ENCODE measurements at regions not wholly inside any gene's neighbourhood (a gene's known extent, or its start where the extent isn't known, plus 50 kb on each side); places are given as distances from the start of the nearest gene placed in this dataset.
A peak's percentile ranks its signal among the peaks of the same experiment; 100 is the strongest.

DNA sequence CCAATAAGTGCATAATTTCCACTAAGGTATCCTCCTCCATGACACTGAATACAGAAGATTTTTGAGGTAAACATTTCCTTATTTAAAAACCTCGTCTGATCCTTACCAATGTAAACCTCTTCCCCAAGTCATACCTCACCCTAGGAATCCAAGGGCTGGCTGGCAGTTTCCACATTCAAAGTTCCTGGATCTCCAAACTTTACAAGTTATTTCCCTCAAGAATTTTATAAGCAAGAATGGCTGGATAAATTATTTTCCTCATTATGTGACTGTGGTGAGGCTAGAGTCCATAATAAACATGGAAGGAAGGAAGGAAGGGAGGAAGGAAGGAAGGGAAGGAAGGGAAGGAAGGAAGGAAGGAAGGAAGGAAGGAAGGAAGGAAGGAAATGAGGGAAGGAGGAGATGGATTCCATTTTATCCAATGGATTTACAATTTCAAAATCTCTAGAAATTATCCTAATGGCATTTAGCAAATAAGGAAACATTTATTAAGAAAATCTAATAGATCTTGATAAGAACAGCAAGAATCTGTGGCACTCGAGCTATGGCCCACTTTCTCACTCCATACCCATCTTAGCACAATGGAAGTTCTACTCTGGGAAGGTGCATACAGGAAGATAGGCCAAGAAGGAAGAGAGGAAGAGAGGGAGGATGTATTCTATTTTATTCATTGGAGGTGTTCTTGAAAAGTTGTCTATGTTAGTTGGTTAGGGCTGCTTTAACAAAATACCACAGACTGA is 477.8 kb upstream of the TMPO start:
- Histone ChIP-seq H3K36me3 (no peaks in the 10 kb centered on the region), H3K27me3 (no peaks in the 10 kb centered on the region), H3K4me1 (no peaks in the 10 kb centered on the region), H3K27ac (no peak overlapping the region), H3K4me3 (no peak overlapping the region), H3K9me3 (peaks cover 0 to 13% (median 0%) of the 10 kb centered on the region in 4 donors)
- no peak for DNase-seq
- intact Hi-C loops (cut with DNase I; ENCODE audit: low total_unique reads) = no loop called here
- TF ChIP-seq POLR2A (IDR thresholded peaks at IDR 0.05) (no peak), EP300 (IDR thresholded peaks at IDR 0.05) (no peak), POLR2AphosphoS5 (IDR thresholded peaks at IDR 0.05) (no peak)
- 34 to 57% (median 46%) methylated on average over 2 of the region's 2 CpGs for WGBS, 5 donors

DNA sequence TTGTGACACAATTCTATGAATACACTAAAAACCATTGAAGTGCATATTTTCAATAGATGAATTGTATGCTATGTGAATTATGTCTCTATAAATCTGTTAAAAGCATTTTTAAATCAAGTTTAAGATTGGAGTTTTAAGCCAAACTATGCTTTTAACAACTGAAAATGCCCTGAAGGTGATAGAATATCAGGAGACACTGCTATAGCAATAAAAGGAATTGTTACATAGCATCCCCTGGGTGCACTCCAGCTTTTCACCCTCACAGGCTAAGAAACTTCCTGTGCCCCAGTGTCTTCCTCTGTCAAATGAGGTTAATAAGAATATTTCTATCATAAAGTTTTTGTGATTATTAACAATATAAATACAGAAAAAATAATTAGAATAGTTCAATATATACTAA is 472.7 kb upstream of the TMPO start:
- Histone ChIP-seq H3K27ac (no peak overlapping the region), H3K36me3 (no peaks in the 10 kb centered on the region), H3K4me3 (no peak overlapping the region), H3K9me3 (peaks cover 0 to 13% (median 0%) of the 10 kb centered on the region in 4 donors), H3K27me3 (no peaks in the 10 kb centered on the region), H3K4me1 (no peaks in the 10 kb centered on the region)
- no peak for DNase-seq
- intact Hi-C loops (cut with DNase I; ENCODE audit: low total_unique reads) = no loop called here
- no peak for TF ChIP-seq EP300 (IDR thresholded peaks at IDR 0.05)

DNA sequence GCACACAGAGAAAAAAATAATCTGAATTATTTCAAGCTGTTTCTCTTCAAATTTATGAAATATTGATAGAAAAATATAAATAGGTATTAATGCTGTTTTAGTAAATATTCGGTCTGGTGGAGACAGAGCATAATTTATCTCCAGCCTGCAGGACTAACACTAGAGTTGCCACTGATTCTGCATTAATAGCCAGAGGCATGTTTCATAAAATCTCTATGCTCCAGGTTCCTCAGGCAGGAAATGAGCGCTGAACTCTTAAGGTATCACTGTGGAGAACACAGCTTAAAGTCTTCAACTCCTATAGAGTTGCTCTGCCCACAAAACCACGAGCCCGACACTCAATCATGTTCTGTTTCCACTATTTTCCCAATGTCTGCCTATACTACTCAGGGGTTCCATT is 470.0 kb upstream of the TMPO start:
- Histone ChIP-seq H3K27ac (no peak overlapping the region), H3K9me3 (peaks cover 0 to 8% (median 0%) of the 10 kb centered on the region in 4 donors), H3K4me1 (no peaks in the 10 kb centered on the region), H3K36me3 (no peaks in the 10 kb centered on the region), H3K27me3 (no peaks in the 10 kb centered on the region), H3K4me3 (no peak overlapping the region)
- DNase-seq = no peak
- WGBS, 5 donors = 61 to 73% (median 70%) methylated on average over 4 of the region's 4 CpGs
- intact Hi-C loops (cut with DNase I; ENCODE audit: low total_unique reads) = no loop called here
- TF ChIP-seq POLR2AphosphoS5 (IDR thresholded peaks at IDR 0.05) = no peak
- TF ChIP-seq POLR2A (IDR thresholded peaks at IDR 0.05) = no peak
- TF ChIP-seq, protein P1, sequence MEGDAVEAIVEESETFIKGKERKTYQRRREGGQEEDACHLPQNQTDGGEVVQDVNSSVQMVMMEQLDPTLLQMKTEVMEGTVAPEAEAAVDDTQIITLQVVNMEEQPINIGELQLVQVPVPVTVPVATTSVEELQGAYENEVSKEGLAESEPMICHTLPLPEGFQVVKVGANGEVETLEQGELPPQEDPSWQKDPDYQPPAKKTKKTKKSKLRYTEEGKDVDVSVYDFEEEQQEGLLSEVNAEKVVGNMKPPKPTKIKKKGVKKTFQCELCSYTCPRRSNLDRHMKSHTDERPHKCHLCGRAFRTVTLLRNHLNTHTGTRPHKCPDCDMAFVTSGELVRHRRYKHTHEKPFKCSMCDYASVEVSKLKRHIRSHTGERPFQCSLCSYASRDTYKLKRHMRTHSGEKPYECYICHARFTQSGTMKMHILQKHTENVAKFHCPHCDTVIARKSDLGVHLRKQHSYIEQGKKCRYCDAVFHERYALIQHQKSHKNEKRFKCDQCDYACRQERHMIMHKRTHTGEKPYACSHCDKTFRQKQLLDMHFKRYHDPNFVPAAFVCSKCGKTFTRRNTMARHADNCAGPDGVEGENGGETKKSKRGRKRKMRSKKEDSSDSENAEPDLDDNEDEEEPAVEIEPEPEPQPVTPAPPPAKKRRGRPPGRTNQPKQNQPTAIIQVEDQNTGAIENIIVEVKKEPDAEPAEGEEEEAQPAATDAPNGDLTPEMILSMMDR (IDR thresholded peaks at IDR 0.05) = no peak
- TF ChIP-seq EP300 (IDR thresholded peaks at IDR 0.05) = no peak

DNA sequence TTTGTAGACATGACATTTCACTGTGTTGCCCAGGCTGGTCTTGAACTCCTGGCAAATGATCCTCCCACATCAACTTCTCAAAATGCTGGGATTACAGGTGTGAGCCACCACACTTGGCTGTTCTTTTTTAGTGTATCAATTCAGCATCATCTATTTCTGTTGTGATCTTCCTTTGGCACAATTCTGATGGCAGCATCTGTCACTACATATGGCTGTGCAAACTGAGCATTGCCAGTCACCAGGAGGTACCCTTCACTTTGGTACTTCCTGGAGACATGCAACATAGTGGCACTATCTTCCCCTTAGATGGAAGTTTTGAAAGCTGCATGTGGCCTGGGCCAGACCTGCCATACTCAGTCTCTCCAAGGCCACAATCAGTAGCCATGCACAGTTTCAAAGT is 467.1 kb upstream of the TMPO start:
- H3K27me3 ChIP-seq = no peaks in the 10 kb centered on the region
- H3K27ac ChIP-seq = no peak overlapping the region
- no peaks in the 10 kb centered on the region for H3K36me3 ChIP-seq
- H3K4me3 ChIP-seq = no peak overlapping the region
- TF ChIP-seq POLR2AphosphoS5 (IDR thresholded peaks at IDR 0.05) (no peak), POLR2A (IDR thresholded peaks at IDR 0.05) (no peak), EP300 (IDR thresholded peaks at IDR 0.05) (no peak)
- TF ChIP-seq, protein P1 (IDR thresholded peaks at IDR 0.05) = no peak
- H3K4me1 ChIP-seq = no peaks in the 10 kb centered on the region
- H3K9me3 ChIP-seq = no peaks in the 10 kb centered on the region
- DNase-seq = no peak
- intact Hi-C loops (cut with DNase I; ENCODE audit: low total_unique reads) = no loop called here

DNA sequence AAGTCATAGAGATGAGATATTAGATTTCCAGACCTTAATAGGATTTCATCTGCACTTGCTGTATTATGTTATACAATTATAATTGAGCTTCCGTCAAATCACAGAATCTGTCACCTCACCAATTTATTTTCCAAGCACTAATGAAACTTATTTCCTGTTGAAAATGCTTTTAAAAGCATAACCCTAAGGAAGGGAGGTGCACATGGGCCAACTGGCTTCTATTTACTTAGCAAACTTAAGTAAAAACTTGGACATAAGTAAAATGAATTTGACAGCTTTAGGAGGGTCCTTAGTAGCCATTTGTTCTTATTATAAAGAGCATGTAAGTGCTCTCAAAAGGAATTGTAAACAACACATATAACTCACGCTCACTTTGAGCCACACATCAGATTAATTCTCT is 462.2 kb upstream of the TMPO start:
- intact Hi-C loops (cut with DNase I; ENCODE audit: low total_unique reads) = no loop called here
- TF ChIP-seq POLR2A (IDR thresholded peaks at IDR 0.05) (no peak), POLR2AphosphoS5 (IDR thresholded peaks at IDR 0.05) (no peak), EP300 (IDR thresholded peaks at IDR 0.05) (no peak)
- TF ChIP-seq, protein P1 (IDR thresholded peaks at IDR 0.05) = no peak
- 38 to 60% (median 47%) methylated on average over 2 of the region's 2 CpGs for WGBS, 5 donors

More for the DNA sequence above, 462.2 kb upstream of the TMPO start:
- no peaks in the 10 kb centered on the region for H3K9me3 ChIP-seq
- DNase-seq = peak in 1 of 2 donors; percentile 6
- no peaks in the 10 kb centered on the region for H3K27me3 ChIP-seq
- H3K36me3 ChIP-seq = no peaks in the 10 kb centered on the region
- no peaks in the 10 kb centered on the region for H3K4me1 ChIP-seq
- no peak overlapping the region for H3K4me3 ChIP-seq
- H3K27ac ChIP-seq = no peak overlapping the region

Data from stomach (tissue), 8 donors.